HG03378 (cell line): ENCODE measurements at regions not wholly inside any gene's neighbourhood (a gene's known extent, or its start where the extent isn't known, plus 50 kb on each side); places are given as distances from the start of the nearest gene placed in this dataset.
"Not testable (repeated sequence)": the region's sequence is repeated elsewhere in the genome, so short reads cannot be mapped to it uniquely, and the experiment has no call there.

Source experiments
- ATAC-seq: cut with Tn5 transposase; IDR thresholded peaks from one replicate; pipeline ENCODE4 v1.9.1; 2021; ENCODE audit warnings: mild to moderate bottlenecking, moderate library complexity; ENCODE audit not compliant: unreplicated experiment

DNA sequence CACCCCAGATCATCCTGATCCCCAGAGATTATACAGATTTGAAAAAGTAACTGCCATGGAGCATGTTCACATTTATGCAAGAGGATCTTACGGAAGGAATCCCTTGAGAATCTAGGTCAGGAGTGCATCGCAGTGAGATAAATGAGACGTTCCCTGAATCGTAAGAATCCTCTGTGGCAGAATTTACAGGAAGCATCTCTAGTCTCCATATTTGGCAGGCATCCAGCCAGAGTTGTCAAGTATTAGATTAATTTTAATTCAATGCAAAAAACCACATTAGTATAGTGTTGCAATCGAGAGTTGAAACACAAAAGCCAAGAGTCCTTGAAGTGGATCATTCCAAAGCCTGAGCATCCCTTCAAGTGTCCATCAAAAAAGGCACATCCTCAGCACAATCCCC, 100.8 kb downstream of the RRAGC start:
- no peak for ATAC-seq

DNA sequence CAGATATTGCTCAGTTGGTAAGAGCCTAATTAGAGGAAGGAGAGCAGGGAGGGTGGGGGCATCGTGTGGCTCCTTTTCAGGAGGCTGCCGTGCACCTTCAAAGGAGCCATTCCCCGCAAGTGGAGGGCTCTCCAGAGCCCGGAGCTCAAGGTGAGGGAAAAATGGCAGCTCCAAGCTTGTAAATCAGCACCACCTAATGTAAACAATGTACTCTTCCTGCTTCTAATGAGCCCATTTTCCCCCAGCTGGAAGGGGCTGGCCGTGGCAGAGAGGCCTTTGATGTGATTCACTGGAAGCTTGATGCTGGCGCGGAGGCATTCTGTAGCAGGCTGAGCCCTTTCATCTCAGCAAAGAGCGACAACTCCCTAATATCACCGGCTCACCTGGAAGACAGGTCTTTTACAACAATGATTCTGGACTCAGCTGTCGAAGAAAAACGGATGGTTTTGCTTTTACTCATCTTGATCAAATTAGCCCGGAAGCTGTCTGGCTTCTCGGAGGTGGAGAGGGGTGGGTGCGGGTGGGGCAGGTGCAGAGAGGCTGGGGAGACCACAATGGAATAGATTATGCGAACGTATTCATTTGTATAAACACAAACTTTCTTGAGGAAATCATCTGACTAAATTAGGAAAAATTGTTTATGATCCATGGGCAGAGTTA, 112.5 kb downstream of the RRAGC start:
- no peak for ATAC-seq

DNA sequence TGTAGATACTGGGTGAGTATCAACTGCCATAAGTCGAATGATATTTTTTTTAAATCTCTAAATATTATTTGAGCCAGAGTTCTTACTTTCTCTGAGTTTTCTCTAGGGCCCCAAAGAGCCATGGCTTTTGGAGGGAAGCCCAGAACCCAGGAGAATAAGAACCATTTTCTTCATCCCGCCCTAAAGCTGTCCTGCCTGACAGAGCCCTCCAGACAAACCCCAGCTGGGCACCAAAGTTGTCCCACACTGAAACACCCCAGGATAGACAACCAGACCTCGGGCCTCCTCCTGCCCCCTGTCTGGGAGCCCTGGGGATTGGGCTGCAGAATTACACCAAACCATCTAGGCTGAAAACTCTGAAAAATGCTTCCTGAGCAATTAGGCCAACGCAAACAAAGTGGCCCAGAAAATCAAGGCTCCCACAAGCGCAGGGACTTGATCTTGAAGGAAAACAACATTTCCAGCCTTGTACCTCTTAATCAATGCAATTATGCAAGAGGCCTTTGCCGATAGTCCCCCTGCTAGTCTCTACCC, 113.1 kb downstream of the RRAGC start:
- ATAC-seq, result no peak

DNA sequence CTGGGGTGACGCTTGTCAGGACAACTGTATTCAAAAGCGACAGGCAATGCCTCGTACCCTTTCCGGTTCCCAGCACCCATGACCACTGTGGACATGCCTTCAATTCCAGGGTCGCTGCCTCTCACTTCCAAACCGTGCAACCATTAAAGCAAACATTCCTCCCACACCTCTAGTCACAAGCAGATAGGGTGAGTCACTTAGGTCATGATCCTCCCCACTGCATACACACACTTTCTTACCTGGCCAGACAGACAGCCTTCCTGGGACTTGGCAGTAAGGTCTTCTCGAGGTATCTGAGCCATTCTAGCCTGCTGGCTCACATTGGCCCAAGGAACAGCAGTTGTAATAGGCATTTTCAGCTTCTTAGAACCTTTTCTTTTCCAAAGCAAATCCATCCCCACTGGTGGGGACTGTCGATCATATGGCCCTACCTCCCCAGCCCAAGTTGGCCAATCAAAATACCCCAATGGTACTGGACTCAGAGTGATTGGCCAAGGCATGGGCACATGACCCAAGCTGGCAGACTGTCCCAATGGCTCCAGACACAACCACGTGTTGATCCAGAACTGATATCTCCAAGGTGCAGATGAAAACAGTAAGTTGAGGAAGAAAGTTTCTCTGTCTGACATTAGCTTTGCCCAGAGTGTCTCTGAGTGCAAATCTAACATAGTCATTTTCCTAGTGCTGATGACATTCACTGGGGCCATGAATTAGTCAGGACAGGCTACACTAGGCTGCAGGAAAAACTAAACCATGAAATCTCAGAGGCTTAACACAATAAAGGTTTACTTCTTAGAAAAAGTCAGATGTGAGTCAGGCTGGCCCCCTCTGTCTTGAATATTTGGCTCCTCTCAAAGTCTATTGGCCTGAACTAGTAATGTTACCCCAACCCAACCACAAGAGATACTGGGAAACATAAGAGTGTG, 113.8 kb downstream of the RRAGC start:
- ATAC-seq, result no peak

DNA sequence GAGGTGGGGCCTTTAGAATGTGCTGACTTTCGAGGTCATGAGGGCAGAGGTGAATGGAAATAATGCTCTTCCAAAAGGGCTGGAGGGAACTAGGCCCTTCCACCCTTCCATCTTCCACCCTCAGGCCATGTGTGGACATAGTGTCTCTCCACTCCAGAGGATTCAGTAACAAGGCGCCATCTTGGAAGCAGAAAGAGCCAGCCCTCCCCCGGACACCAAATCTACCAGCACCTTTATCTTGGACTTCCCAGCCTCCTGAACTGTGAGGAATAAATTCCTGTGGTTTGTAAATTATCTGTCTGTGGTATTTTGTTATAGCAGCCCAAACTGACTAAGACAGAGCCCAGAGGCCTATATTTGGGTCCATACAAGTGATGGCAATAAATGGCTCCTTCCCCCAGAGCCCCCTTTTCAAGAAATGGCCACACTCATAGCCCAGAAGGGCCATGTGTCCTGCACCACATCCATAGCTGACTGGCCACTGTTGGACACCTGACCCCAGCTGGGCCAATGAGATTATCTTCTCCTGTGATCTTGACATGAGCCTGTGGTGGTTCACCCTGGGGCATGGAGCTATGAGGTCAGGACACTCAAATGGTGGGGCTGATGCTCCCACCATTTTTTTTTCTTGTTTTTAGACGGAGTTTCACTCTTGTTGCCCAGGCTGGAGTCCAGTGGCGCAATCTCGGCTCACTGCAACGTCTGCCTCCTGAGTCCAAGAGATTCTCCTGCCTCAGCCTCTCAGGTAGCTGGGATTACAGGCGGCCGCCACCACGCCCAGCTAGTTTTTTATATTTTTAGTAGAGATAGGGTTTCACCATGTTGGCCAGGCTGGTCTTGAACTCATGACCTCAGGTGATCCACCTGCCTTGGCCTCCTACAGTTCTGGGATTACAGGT, 114.9 kb downstream of the RRAGC start:
- no peak for ATAC-seq

DNA sequence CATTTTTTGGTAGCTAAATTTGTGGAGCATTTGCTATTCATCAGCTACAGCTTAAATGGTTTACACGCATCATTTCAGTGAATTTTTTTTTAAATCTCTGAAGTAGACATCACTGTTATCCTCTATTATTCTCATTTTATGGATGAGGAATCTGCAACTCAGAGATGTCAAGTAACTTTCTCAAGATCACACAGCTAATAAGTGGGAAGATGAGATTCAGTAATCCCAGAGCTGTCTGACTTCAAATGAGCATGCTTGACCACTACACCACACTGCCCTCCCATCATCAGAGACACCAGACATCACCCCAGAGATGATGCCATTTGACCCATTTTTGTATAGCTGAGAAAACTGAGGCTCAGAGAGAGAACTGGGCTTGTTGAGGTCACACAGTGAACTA, 116.4 kb downstream of the RRAGC start:
- no peak for ATAC-seq

DNA sequence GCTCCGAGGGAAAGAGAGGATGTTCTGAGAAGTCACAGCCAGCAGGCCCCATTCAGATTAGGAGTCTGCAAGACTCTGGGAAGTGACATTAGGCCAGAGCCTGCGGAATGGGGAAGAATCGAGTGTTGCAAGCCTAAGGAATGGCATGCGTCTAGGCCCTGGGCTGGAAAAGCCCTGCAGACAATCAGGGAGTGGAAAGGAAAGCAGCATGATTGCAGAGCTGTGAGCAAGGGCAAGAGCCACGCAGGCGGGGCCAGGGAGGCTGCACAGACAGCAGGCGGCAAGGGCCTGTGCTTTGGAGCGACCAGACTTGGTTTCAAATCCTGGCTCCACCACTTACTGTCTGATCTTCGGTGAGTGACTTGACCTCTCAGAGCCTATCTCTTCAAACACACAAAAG, 118.2 kb downstream of the RRAGC start:
- no peak for ATAC-seq

DNA sequence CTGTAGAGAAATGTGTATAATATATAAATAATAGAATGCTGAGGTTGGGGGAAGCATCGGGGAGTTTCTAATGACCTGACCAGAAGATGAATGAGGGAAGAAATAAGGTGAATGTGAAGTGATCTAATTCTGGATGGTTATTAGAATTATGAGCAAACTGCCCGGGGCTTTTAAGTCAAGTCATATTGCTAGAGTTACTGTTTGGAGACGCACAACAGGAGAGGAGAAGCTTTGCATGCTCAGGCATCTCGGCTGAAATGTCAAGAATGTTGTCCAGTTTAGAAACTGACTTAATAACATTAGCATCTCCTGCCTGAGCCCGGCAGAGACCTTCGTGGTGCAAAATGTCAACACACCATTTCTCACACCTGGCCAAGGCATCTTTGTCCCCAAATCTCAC, 119.1 kb downstream of the RRAGC start:
- ATAC-seq, result no peak

DNA sequence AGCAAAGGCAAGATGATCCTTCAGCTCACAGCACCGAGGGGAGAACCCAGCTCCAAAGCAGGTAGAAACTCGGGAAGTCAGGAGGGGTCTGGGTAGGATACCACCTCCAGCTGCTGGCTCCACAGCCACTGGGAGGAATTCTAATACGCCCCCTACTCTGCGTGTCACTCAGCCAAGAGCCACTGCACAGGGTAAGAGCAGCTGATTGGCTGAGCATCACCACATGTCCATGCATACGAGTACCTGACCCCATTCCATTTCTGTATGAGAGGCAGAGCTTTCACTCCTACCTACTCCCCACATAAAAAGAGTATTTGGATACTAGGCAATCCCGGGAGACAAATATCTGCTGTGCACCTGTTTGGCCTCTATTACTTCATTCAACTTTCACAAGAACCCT, 121.4 kb downstream of the RRAGC start:
- ATAC-seq, result no peak

DNA sequence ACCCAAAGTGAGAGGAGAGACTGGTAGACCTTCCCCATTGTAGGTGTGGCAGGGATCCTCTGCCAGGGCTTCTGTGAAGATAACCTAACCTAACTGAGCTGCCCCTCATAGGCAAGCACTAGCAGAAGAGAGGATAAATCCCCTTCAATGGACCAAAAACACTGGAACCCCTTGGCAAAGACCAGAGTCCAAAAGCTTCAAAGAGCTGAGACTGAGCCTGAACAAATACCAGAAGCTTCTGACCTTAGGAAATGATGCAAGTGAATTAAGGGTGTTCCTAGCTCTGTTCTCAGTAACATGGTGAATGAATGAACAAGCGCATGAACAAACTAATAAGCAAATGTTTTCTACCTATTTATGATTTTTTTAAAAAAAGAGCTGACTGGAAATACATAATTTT, 123.2 kb downstream of the RRAGC start:
- ATAC-seq, result no peak

DNA sequence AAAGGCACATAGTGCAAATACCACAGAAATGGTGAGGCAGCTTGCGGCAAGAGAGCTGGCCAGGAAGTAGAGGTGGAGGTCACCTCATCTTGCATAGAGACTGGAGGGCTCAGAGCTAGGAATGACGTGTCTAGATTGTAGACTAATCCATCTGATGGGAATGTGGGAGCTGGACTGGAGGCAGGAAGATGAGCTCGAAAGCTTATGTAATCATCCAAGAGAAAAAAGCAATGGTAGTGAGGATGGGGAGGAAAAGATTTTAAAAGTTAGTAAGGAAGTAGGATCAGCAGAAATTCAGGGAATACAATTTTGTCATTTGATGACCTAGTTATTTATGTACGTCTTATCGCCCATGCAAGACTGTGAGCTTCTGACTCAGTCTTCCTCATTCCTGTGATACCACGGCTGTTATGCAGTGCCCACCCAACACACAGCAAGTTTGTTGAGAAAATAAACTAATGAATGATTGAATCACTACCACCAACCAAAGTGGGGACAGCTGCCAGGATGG, 123.9 kb downstream of the RRAGC start:
- no peak for ATAC-seq

DNA sequence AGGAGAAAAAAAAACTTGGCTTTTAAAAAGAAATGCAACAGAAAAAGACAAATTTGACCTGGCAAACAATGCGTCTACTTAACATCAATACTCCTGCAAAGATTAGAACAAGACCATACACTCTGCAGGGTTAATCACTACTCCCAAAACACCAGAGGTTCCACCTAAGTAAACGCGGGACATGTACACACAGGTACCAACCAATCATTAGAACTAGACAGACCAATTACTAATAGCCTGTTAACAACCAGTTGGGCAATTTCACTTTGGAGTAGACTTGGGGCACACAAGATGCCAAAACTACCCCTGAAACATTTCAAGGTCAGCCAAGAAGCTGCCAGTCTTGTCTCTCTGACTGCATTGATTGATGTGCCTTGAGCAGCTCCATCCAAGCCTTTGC, 125.8 kb downstream of the RRAGC start:
- ATAC-seq, result no peak

DNA sequence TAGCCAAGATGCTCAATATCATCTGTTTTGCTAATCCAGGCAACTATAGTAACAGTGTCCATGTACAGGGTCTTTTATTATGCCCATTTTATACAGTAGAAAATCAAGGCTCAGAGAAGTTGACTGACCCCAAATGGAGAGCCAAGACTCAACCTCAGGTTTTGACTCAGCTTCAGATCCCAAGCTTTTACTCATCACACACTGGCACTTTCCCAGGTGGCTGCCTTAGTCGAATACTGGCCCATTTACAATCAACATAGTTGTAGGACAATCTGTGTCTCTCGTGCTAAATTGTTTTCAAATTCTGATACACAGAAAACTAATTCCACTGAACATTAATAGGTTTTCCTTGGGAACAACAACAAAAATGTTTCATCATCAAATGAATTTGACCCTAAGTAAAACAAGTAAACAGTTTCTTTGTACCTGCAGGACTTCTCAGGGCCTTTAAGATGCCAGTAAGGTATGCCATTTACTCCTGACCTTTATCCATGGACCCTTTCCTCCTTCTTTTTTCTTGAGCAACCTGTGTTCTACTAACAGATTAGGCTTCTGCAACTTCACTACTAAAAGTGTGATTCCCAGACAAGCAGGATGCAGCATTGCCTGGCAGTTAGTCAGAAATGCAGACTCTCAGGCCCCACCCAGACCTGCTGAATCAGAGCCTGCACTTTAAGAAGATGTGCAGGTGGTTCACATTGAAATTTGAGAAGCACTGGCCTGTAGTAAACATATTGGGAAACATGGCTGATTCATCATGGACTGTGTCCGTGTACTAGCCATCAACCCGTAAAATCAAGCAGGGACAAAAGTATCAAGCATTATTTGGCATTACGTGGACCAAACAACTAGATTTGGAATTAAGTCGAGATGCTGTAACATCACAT, 128.8 kb downstream of the RRAGC start:
- no peak for ATAC-seq

DNA sequence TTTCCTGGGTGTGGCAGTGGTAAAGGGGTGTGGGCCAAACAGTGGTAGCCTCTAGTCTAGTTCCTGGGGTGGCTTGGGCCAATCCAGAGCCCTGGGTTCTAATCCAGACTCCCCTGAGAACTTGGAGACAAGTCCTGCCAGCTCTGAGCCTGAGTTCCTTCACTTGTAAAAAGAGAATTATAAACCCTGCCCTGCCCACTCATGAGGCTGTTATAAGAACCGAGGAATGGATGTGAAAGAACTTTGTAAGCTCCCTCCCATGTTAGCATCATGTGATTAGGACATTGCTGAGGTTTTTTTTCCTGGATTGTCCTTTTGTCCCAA, 131.0 kb downstream of the RRAGC start:
- ATAC-seq, result no peak

DNA sequence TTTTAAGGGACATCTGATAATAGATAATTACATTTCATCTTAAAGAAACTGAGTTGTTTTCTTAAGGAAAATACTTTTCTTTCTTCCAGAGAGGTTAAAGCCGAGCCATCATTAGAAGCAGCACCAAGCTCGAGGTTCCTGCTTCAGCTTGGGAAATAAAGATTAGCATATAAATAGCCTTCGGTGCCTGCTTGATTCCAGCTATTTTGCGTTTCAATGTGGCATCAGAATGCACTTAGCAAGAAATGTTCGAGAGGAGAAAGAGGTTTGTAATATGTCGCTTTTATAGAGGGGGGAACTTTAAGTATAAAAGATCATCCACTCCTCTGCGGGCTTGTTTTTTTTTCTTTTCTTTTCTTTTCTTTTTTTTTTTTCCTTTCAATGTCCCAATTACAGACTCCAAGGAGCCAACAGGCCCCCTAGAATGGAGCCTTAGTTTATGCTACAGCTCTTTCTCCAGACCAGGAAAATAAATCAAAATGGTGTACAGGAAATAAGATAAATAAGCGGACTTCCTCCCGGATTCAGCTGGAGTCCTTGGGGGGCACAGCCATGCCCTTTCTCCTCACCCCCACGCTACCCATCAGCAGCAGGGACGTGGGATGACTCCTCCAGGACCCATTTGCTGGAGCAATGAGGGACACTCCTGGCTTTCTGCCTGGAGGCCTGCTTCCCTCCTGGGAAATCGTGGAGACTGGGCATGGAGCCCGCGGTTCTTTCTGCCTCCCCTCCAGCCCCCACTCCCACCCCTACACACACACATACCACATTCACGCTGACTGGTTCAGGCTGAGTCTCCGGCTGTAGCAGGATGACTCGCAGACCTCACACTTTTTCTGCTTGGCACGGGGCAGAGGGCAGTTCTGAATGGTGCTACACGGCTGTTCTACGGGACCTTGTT, 131.6 kb downstream of the RRAGC start:
- no peak for ATAC-seq

DNA sequence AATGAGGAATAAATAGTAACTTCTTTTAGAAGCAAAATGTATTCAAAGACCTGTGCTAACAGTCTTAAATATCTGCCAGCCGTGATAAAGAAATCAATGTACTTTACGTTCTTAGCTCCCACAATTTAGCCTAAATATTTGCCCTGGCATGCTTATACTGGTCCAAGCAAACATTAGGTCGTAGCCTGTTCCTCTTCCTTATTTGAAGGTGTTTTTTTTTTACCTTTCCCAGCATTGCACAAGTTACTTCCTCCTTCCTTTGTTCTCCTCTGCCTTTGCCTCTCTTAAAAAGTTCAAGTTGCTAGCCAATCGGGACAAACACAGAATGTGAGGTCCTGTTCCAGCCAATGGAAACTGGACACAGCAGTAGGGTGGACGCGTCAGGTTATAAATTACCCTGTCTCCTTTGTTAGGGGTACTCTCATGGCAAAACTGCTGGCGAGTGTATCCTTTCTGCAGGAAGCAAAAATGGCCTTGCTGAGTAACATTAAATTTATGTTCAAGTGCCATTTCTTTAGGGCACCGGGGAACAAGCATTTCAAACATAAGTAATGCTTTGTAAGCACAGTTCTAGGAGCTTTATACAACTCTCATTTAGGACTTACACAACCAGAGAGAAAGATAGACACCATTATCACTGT, 134.1 kb downstream of the RRAGC start:
- ATAC-seq, result not testable (repeated sequence)

DNA sequence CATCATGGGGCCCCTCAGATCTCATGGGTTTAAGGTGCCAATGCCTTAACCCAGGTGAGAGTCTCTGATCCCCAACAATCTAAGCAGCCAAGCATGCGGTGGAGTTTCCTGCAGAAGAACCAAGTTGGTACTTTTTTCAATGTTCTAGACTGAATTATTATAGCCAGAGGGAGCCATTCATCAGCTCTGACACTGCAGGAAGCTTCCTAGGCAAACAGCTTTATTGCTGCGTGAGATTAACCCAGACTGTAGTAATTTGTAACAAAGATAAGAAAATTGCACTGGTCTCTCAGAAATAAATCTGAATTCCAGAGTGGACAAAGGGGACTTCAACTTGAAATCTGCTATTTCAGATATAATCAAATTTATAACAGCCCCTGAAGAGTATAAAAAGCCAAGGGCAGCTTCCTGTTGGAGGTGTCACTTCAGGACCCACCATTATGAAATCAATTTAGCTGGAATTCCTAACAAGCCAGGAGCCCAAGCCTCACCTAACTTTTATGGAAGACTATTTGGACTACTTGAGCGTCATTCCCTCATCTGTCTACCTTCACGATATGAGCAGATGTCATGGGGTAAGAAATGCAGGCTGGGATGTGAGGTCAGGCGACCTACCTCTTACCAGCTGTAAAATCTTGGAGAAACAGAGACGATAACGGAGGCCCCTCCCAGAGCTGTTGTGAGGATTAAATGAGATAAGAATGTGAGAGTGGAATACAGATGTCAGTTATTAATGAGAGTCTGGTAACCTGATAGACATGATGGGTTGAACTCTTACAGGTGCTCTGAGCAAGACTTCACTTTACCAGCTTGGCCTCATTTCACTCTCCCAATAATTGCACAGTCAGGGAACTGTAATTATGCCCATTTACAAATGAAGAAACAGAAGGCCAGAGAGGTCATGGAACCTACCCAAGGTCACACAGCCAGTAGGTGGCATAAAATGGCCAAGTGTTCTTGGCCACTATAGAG, 135.1 kb downstream of the RRAGC start:
- no peak for ATAC-seq
